ENCODE measurements at regions not wholly inside any gene's neighbourhood (a gene's known extent, or its start where the extent isn't known, plus 50 kb on each side); places are given as distances from the start of the nearest gene placed in this dataset.

DNA sequence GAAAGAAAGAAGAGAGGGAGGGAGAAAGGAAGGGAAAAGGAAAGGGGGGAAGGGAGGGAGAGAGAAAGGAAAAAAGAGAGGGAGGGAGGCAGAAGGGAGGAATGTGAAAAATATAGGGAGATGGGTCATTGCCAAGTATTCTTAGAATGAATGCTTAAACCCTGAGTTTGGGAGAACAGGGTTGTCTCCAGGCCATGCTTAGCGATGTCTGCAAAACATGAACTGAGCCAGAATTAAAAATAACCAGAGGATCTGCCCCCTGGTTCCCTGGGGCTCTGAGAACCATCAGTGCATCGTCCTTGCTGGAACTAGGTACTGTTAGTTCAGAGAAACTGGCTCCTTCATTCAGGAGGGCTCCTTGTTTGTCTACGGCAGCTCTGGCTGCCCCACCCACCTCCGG, 170.4 kb downstream of the IRX5 start:
- H3K9me3 ChIP-seq, result no peaks in the 10 kb centered on the region
- TF ChIP-seq, protein P1, sequence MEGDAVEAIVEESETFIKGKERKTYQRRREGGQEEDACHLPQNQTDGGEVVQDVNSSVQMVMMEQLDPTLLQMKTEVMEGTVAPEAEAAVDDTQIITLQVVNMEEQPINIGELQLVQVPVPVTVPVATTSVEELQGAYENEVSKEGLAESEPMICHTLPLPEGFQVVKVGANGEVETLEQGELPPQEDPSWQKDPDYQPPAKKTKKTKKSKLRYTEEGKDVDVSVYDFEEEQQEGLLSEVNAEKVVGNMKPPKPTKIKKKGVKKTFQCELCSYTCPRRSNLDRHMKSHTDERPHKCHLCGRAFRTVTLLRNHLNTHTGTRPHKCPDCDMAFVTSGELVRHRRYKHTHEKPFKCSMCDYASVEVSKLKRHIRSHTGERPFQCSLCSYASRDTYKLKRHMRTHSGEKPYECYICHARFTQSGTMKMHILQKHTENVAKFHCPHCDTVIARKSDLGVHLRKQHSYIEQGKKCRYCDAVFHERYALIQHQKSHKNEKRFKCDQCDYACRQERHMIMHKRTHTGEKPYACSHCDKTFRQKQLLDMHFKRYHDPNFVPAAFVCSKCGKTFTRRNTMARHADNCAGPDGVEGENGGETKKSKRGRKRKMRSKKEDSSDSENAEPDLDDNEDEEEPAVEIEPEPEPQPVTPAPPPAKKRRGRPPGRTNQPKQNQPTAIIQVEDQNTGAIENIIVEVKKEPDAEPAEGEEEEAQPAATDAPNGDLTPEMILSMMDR (IDR thresholded peaks at IDR 0.05), result no peak
- no peak for TF ChIP-seq POLR2A (IDR thresholded peaks at IDR 0.05)
- H3K4me1 ChIP-seq, result no peaks in the 10 kb centered on the region
- H3K36me3 ChIP-seq, result no peaks in the 10 kb centered on the region
- H3K4me3 ChIP-seq, result no peak overlapping the region
- no peak for DNase-seq
- H3K27me3 ChIP-seq, result no peaks in the 10 kb centered on the region
- H3K27ac ChIP-seq, result no peak overlapping the region

GRCh38 chr16:55102077-55102476, 171.4 kb downstream of the IRX5 start:
- Histone ChIP-seq H3K4me3 (no peak overlapping the region), H3K9me3 (no peaks in the 10 kb centered on the region), H3K36me3 (no peaks in the 10 kb centered on the region), H3K27ac (no peak overlapping the region), H3K27me3 (no peaks in the 10 kb centered on the region), H3K4me1 (no peaks in the 10 kb centered on the region)
- DNase-seq, result no peak
- no peak for TF ChIP-seq POLR2A (IDR thresholded peaks at IDR 0.05)
- TF ChIP-seq, protein P1 (IDR thresholded peaks at IDR 0.05), result no peak

DNA sequence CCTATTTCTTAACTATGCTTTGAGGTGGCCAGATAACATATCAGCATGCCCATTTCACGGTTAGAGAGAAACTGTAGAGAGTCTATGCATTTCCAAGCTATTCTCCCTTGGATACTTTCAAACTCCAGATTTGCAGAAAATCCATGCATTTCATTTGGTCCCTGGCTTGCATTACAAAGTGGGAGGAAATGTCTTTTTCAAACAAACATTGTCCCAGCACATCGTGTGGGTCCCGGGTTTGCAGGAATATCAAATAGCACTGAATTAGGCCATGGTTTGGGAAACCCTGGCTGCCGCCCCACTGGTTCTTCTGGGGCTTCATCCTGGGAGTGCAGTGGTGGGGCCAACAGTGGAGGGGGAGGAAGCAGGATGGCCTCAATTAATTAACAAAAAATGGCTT, 171.9 kb downstream of the IRX5 start:
- H3K27ac ChIP-seq, result no peak overlapping the region
- no peaks in the 10 kb centered on the region for H3K27me3 ChIP-seq
- DNase-seq, result no peak
- no peak overlapping the region for H3K4me3 ChIP-seq
- no peaks in the 10 kb centered on the region for H3K9me3 ChIP-seq
- H3K4me1 ChIP-seq, result no peaks in the 10 kb centered on the region
- no peak for TF ChIP-seq POLR2A (IDR thresholded peaks at IDR 0.05)
- TF ChIP-seq, protein P1 (IDR thresholded peaks at IDR 0.05), result no peak
- no peaks in the 10 kb centered on the region for H3K36me3 ChIP-seq

- Histone ChIP-seq H3K36me3 (no peaks in the 10 kb centered on the region), H3K27me3 (no peaks in the 10 kb centered on the region), H3K9me3 (no peaks in the 10 kb centered on the region), H3K4me1 (no peaks in the 10 kb centered on the region), H3K4me3 (no peak overlapping the region), H3K27ac (no peak overlapping the region)
- no peak for DNase-seq
- no peak for TF ChIP-seq POLR2A (IDR thresholded peaks at IDR 0.05)
- TF ChIP-seq, protein P1 (IDR thresholded peaks at IDR 0.05), result no peak
Measured at GRCh38 chr16:55107851-55108250, 177.2 kb downstream of the IRX5 start.

GRCh38 chr16:55113210-55113609, 182.5 kb downstream of the IRX5 start:
- TF ChIP-seq, protein P1 (IDR thresholded peaks at IDR 0.05), result no peak
- no peak for TF ChIP-seq POLR2A (IDR thresholded peaks at IDR 0.05)
- no peaks in the 10 kb centered on the region for H3K27me3 ChIP-seq
- H3K4me3 ChIP-seq, result no peak overlapping the region
- no peak overlapping the region for H3K27ac ChIP-seq
- DNase-seq, result no peak
- H3K4me1 ChIP-seq, result no peaks in the 10 kb centered on the region
- H3K36me3 ChIP-seq, result no peaks in the 10 kb centered on the region
- H3K9me3 ChIP-seq, result no peaks in the 10 kb centered on the region

GRCh38 chr16:55115506-55115905, 184.8 kb downstream of the IRX5 start:
- Histone ChIP-seq H3K36me3 (no peaks in the 10 kb centered on the region), H3K27me3 (no peaks in the 10 kb centered on the region), H3K27ac (no peak overlapping the region), H3K4me3 (no peak overlapping the region), H3K4me1 (no peaks in the 10 kb centered on the region), H3K9me3 (no peaks in the 10 kb centered on the region)
- TF ChIP-seq, protein P1 (IDR thresholded peaks at IDR 0.05), result no peak
- TF ChIP-seq POLR2A (IDR thresholded peaks at IDR 0.05), result no peak
- DNase-seq, result no peak

Data from Peyer's patch (tissue), 4 donors.